NCI-H69 (cell line): ENCODE measurements at regions not wholly inside any gene's neighbourhood (a gene's known extent, or its start where the extent isn't known, plus 50 kb on each side); places are given as distances from the start of the nearest gene placed in this dataset.

Source experiments
- DNase-seq: peaks from one replicate; lab custom pipeline; 2025; lab: John Stamatoyannopoulos, UW

- DNase-seq = no peak
Observed at GRCh38 chr4:41458689-41459088, 79.3 kb upstream of the LIMCH1 start.

DNA sequence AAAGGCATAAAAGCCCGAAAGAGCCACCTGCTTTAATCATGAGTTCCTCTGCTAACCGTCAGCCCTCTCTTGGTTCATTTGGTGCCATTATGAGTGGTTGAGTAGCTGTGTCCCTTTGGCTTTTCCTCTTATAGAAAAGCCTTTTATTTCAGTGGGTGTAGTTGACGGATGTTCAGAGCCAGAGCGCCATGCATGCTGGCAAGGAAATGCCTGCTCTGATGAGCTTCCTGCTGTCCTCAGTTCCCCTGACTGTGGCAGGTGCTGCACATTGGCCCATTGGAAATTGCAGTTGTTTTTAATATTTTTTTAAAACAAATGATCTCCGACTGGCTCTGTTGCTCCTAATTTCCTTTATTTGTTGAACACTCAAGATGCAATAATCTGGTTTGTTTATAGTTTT lies 77.3 kb upstream of the LIMCH1 start:
- no peak for DNase-seq

- DNase-seq = no peak
Observed at GRCh38 chr4:41461780-41462307, 76.1 kb upstream of the LIMCH1 start.

GRCh38 chr4:41465146-41465761 lies 72.7 kb upstream of the LIMCH1 start:
- DNase-seq = no peak

- no peak for DNase-seq
Observed at GRCh38 chr4:41466249-41466648, 71.7 kb upstream of the LIMCH1 start.

DNA sequence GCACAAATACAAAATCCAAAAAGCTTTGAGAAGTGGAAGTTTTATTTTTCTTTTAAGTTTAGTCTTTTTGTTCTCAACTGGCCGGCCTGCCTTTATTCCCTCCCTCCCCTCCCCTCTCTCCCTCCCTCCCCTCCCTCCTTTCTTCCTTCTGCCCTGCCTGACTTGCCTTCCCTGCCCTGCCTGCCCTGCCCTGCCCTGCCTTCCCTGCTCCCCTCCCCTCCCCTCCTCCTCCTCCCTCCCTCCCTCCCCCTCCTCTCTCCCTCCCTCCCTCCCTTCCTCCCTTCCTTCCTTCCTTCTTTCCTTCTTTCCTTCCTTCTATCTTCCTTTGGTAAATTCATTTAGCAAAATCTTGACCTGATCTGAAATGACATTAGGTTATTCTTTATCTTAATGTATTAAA lies 69.8 kb upstream of the LIMCH1 start:
- DNase-seq = no peak

DNA sequence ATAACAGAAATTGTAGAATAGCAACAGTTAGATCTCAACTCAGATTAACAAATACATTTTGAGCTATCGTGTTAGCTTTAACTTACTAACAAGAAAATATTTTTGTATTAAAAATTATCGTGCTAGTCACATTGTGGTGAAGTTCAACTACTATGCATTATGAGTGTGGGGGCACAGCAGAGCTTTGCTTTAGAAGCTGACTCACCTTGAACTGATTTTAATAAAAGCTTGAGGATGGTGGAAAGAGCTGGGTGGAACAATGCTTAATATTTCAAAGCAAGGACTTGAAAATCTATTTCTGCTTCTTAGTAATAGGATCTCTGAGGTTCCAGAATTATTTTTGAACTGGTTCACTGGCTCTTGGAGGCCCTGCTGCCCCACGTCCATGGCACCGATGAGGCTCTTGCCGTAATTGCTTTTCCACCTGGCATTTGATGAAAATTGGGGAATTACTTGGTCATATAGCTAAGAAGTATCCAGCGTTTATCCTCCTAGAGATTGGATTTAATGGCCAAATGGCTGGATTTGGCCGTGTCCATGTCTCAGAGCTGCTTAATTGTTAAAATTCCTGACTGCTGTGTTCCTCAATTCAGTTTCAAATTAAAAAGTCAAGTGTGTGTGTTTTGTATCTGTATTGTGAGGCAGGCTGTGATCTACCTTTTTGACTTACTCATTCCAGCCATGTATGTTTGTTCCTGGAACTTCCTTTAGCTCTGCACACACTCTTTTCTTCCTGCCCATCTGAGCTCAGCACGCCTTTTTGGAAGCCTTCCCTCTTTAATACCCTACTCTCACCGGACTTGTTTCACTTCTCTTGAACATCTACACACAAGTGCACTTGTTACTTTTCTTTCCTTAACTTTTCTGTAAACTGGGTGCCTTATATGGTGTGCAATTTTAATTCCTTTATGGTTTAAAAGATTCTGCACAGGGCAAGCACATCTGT lies 66.6 kb upstream of the LIMCH1 start:
- no peak for DNase-seq

- DNase-seq = no peak
Observed at GRCh38 chr4:41472081-41472480, 65.9 kb upstream of the LIMCH1 start.

DNA sequence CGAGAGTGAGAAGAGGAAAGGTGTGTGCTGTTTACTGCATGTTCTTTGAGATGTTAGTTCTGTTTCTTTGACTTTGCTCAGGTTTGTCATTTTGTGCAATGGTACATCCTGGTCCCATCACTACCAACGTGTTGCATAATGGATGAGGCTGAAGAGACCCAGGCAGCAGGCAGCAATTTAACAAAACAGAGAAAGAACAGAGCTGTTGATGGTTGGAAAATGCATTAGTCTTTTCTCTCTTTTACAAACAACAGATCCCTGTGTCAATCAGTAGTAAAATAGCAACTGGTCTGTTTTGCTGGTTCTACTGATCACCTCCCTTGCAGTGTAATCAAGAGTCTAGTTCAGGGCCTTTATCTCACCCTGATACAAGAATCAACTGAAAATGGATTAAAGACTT lies 64.8 kb upstream of the LIMCH1 start:
- no peak for DNase-seq

GRCh38 chr4:41475402-41475801 lies 62.6 kb upstream of the LIMCH1 start:
- no peak for DNase-seq

DNA sequence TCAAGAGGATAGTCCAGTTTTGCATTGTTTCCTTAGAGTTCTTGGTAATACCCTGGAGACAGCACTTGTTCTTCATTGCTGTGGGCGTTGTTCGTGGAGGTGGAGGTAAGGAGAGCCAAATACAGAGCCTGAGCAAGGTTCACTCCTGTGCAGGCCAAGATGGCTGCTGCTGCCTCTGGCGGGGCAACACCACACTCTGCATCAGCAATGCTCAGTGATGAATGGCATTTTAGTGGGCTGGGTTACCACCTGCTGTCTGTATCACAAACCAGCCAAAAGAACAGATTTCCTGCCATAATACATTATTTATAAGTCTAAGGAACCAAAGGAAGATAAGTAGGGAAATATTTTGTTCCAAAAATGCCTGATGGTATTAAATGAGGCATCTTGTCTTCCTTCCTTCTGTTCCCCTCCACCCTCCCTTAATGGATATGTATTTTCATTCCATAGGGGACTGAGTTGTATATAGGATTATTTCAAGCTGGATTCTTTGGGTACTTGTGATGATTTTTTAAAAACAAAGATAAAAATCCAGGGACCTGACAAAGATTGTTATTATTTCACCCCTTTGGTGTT lies 61.6 kb upstream of the LIMCH1 start:
- DNase-seq = no peak

DNA sequence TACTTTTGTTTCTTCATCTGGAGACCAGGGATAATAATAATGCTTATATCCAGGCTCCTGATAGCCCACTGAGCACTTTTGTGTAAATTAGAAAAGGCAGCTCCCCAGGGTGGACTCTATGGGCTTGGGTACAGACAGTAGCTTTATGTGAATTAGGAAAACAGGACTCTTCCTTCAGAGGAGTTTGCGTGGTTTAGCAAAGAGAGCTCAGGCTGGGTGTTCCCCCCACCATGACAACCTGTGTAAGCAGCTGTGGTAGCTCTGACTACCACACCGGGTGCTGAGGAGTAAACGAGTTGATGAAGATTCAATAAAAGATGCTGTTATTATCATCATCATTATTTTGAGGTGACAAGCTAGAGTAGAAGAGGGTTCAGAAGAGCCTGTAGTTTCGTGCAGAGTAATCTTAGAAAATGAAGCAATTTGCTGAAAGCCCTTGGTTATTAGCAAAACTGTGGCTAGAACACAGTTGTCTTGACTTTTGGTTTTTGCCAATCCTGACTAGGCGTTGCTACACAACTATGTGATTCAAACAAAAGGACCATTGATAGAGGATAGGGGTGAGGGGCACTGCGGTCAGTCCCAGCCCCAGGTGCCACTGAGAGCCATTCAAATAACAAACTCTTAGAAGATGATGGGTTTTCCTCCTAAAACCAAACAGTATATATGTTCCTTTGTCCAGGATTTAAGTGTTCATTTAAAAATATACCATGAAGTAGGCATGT lies 60.6 kb upstream of the LIMCH1 start:
- no peak for DNase-seq

DNA sequence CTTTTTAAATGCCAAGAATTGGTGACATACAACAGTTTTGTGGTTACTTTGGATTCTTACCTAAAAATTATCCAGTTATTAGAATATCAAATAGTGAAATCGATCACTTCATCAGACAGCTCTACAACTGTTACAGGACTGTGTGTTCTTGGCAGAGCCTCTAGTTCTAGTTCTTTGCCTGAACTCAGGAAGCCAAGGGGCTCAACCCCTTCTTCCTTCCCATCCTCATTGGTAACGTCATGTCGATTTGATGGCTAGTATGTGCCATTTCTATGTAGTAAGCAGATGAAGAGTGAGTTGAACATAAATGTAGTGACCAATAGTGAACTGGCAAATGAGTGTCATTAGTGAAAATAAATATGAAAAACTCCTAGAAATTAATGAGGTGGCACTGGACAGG lies 59.4 kb upstream of the LIMCH1 start:
- DNase-seq = no peak

DNA sequence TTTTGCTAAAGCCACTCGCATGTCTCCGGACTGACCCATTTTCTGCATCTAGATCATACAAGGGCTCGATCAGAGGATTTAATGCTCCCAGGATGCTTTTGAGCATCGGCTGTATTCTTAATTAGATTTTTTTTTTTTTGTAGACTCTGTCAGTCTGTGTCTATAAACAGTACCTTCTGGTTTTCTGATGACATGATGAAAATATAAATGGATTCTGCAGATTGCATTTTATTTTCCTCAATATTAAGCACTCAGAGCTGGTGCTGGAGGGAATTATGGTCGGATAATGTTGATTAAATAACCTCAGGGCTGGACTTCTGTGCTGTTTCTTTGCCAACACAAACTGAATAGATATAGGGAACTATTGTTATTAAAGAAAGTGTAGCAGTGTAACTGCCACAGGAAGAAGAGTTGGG lies 57.1 kb upstream of the LIMCH1 start:
- DNase-seq = no peak

DNA sequence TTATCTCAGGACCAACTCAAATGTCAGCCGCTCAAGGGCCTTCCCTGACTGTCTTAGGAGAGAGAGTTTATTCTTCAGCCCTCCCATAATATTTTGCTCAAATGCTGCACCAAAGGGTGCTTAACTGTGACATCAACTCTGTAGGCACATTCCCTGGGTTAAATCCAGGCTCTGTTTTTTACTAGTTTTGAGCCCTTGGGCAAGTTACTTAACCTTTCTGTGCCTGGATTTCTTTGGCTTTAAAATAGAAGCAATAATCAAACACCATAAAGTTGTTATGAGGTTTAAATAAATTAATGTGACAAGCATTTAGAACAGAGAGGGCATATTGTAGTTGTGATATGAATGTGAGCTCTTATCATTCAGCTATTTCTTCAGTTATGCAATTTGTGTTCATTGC lies 54.2 kb upstream of the LIMCH1 start:
- DNase-seq = no peak

GRCh38 chr4:41485041-41485440 lies 52.9 kb upstream of the LIMCH1 start:
- no peak for DNase-seq

- no peak for DNase-seq
Observed at GRCh38 chr4:41487868-41488440, 50.0 kb upstream of the LIMCH1 start.
